Right lung (tissue), 2 donors: ENCODE measurements at regions not wholly inside any gene's neighbourhood (a gene's known extent, or its start where the extent isn't known, plus 50 kb on each side); places are given as distances from the start of the nearest gene placed in this dataset.

Experiments used
- DNase-seq, 2 donors: peaks; one replicate each; pipeline ENCODE4 v3.0.0-alpha.2; 2013

DNA sequence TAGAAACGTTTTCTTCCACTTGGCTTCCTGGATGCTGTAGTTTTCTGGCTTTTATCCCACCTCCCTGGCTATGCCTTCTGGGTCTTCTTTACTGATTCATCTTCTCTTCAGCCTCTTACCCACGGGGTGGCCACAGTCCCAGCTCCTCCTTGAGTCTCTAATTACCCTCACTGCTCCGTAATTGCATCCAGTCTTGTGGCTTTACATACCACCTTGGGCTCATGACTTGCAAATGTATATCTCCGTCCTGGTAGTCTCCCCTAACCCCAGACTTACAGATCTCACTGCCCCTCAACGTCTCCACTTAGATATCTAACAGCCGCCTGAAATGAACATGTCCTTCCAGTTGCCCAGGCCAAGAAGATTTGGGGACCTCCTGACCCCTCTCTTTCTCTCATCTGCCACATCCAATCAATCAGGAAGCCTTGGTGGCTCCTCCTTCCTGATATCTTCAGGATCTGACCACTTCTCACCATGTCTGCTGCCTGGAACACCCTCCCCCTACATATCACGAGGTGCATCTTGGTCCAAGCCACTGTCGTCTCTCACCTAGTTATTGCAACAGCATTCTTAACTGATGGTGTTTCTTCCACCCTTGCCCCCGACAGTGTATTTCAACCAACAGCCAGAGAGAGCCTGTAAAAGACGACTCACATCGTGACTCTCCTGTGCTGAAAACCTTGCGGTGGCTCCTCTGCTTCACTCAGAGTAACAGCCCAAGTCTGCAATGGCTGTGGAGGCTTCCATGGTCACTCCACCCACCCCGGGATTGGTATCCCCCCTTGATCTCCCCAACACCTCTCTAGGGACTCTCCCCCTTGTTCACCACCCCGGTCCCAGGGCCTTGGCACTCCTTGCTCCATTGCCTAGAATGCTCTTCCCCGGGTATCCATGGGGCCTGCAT lies 219.0 kb upstream of the POU3F1 start:
- DNase-seq = no peak

DNA sequence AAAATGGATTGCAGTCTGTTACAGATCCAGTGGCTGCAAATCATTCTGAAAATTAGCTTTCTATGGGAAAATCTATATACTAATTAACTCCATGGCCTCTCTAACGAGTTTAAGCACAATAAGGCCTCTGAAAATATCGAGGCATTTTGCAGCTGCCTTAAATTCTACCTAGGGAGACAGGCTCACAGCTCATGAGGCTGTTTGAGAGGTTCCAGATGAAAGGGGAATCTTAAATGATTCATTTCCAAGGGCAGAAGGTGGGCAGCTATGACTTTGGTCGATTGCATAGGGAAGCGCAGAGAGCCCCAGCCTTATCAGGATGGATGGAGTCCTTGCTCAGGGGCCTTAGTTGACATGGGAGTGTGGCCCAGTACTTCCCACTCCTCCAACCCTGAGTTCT lies 216.8 kb upstream of the POU3F1 start:
- no peak for DNase-seq

- no peak for DNase-seq
Observed at GRCh38 chr1:38261574-38261973, 215.0 kb upstream of the POU3F1 start.

- DNase-seq = no peak
Observed at GRCh38 chr1:38258085-38258627, 211.6 kb upstream of the POU3F1 start.

DNA sequence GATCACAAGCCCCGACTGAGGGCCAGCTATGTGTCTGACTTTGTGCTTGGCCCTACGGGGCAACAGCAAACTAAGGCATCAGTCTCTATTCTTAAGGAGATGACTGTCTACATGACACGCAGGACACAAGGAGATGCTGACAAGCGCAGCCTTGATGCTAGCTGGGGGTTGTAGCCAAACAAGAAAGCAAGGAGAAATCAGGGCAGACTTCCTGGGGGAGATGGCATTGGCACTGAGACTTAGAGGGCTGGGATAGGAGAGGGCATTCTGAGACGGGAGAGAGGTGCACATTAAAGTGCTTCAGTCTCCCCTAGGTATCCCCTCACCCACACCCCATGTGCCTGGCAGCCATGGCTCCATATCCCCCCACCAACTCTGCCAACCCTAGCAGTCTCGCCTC lies 210.8 kb upstream of the POU3F1 start:
- no peak for DNase-seq

DNA sequence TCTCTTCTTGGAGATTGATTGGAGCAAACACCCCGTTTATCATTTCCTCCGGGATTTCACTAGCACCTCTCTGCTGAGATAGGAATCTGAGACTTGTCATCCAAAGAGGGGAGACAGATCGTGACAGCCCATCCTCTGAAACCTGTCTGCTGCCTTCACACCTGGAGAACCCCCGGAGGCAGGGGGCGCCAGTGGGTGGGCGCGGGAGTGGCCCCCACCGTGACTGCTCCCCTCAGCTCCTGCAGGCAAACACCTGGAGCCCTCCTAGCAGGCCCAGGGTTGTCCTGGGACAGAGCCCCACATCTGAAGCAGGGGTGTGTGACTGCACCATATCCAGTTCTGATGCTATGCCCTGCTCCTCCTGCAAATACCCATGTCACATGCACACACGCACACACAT lies 209.5 kb upstream of the POU3F1 start:
- no peak for DNase-seq

- DNase-seq = no peak
Observed at GRCh38 chr1:38253314-38253713, 206.7 kb upstream of the POU3F1 start.

- no peak for DNase-seq
Observed at GRCh38 chr1:38250356-38250755, 203.8 kb upstream of the POU3F1 start.

GRCh38 chr1:38249001-38249400 lies 202.4 kb upstream of the POU3F1 start:
- DNase-seq = no peak

DNA sequence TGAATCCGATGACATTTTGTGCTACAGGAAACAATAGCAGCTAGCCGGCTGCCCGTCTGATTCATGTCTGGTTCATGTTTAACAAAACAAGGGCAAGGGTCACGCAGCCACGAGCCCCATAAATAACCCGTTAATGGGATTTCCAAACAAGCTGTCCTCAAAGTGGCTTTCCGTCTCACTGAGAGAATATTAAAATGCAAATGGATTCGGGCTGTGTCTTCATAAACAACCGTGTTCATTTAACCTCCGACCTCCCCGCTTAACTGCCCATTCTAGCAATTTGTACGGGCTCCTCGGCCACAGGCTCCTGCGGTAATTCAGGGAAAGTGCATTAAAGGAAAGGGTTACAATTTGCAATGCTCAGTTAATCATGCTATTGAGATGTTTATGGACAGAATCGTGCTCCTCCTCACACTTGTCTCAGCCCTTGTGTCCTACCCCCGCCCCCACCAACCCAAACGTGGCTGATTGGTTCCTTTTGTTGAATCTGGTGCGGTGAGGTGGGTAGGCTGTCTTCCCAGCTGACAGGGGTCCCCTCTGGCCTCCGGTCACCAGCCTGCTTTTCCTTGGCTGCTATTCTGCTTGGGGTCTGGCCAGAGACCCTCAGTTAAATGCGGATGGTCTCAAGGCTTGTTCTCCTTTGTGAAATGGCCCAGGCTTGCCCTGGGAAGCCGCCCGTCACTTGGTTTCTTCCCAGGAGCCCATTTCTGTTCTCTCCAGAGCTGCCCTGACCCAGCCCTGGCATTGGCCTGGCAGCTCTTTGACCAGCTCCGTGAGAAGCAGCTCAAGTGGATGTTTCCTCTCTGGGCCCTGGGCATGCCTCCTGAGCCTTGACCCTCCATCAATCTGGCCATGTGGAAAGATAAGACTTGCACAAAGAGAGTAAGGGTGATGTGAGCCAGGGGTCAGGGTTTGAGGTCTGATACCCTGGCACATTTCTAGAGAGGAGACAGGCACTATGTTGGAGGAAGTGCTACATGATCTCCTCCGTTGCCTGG lies 200.7 kb upstream of the POU3F1 start:
- peak in 1 of 2 donors; percentile 25 for DNase-seq

- DNase-seq = no peak
Observed at GRCh38 chr1:38244218-38244845, 197.7 kb upstream of the POU3F1 start.

GRCh38 chr1:38243106-38243505 lies 196.5 kb upstream of the POU3F1 start:
- no peak for DNase-seq

- DNase-seq = no peak
Observed at GRCh38 chr1:38242506-38242905, 195.9 kb upstream of the POU3F1 start.

DNA sequence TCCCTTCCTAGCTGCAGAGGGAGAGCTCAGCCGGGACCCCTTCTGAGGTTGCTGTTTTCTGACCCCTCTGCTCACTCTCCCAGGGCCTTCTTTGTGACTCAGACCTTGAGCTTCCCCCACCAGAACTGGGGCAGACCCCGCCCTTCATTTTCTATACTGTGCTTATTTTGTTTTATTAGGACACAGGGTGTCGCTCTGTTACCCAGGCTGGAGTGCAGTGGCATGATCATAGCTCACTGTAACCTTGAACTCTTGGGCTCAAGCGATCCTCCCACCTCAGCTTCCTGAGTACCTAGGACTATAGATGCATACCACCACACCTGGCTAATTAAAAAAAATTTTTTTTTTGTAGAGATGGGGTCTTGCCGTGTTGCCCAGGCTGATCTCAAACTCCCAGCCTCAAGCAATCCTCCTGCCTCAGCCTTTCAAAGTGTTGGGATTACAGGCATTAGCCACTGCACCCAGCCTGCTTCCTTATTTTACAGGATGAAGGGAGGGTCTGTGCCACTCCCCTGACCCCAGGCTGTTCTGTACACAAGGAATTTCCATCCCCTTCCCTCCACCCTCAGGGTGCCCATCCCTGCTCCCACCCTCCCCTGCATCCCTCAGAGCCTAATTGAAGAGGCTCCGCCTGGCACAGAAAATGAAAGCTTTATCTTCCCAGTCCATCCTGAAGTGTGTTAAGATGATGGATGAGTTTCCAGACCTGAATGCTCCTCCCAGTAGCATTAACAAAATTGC lies 195.2 kb upstream of the POU3F1 start:
- no peak for DNase-seq

DNA sequence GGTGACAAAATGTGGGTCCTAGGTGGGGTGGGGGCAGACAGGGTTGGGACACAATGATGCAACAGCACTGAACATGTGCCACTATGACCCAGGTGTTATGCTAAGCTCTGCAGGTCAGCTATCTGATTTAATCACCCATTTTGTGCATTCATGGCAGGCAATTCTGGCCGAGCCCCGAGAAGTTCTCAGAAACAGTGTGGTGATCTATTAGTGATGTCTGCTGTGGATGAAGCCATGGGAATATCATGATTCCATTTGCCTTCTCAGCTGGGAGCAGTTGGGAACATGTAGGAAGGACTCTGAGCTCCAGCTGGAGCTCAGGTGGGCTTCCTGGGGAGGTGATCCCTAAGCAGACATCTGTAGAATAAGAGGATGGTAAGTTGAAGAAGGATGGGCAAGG lies 194.0 kb upstream of the POU3F1 start:
- no peak for DNase-seq

DNA sequence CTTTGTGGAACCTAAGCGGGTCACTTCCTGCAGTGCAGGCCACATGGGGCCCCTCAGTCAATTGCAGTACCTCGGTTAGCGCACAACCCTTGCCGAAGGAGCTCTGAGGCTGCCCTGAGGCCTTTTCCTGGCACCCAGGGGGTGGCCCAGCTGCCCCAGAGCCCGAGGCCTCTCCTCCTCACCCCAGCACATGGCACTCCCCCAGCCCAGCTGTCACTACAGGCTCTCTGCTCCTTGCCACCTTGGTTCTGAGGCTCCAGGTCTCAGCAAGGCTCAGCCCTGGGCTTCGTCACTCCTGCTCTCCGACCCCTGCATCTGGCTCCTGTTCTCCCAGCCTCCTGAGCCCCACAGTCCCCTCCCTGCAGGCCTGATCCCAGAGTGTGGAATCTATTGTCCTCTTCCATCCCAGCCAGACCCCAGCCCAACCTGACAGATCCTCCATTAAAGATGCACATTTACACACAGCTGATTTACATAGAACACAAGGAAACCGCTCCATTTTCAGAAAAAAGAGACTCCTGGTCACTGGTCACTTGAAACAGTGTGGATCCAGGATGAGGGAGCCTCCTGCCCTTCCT lies 192.8 kb upstream of the POU3F1 start:
- DNase-seq = no peak

GRCh38 chr1:38238294-38238693 lies 191.7 kb upstream of the POU3F1 start:
- no peak for DNase-seq

- peak; percentile 11 to 16 for DNase-seq
Observed at GRCh38 chr1:38235705-38236104, 189.1 kb upstream of the POU3F1 start.

DNA sequence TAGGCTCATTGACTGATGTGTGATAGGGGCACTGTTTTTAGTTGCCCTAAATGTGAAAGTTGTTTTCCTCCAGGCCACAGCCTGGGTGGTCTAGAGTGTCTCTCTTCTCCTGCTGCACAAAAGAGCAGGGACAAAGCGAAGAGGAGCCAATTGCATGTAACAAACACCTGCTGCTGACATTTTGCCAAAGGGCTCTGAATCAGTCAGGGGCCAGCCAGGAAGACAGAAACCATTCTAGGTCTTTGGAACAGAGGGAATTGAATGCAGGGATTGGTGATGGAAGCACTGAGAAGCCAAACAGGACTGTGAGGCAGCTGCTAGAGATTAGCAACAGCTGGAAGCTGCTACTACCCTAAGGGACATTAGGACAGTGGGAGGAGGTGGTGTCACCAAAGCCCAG lies 185.3 kb upstream of the POU3F1 start:
- no peak for DNase-seq

DNA sequence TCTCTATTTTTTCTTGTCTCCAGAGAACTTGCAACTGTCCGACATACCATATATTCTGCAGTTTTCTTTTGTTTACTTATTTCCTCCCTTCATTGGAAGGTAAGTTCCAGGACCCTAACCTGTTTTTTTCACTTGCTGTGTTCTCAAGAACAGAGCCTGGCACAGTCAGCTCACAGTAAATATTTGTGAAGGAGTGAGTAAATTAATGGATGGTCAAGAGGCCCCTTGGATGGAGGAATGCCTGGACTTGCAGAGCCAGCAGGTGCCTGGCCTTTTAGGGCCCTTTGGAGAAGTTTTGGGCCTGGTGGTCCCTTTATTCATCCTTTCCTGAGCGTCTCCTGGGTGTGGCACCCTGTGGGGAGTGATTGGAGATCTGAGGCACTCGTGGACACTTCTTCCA lies 182.1 kb upstream of the POU3F1 start:
- no peak for DNase-seq

DNA sequence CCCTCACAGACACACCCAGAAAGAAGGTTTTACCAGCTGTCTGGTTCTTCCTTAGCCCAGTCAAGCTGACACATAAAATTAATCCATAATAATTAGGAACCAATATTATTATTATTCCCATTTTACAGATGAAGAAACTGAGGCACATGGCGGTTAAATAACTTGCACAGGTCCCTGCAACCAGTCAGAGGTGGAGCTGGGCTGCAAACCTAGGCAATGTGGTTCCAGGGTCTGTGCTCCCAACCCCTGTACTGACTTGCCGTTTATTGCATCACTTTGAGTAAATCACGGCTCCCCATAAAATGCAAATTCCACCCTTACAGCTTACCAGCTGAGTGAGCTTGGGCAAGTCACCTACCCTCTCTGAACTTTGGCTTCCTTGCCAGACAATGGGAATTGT lies 179.2 kb upstream of the POU3F1 start:
- DNase-seq = no peak
